ENCODE measurements at regions not wholly inside any gene's neighbourhood (a gene's known extent, or its start where the extent isn't known, plus 50 kb on each side); places are given as distances from the start of the nearest gene placed in this dataset.

DNA sequence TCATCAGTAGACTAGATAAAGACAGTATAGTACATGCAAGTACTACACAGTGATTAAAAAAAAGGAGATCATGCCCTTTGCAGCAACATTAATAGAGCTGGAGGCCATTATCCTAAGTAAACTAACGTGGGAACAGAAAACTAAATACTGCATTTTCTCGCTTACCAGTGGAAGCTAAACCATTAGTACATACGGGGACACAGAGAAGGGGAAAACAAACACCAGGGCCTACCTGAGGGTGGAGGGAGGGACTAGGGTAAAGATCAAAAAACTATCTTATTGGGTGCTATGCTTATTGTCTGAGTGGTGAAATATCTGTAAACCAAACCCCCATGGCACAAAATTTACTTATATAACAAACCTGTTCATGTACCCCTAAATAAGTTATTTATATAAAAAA lies 836.9 kb downstream of the SH3BGRL start:
- TF ChIP-seq, protein P1, sequence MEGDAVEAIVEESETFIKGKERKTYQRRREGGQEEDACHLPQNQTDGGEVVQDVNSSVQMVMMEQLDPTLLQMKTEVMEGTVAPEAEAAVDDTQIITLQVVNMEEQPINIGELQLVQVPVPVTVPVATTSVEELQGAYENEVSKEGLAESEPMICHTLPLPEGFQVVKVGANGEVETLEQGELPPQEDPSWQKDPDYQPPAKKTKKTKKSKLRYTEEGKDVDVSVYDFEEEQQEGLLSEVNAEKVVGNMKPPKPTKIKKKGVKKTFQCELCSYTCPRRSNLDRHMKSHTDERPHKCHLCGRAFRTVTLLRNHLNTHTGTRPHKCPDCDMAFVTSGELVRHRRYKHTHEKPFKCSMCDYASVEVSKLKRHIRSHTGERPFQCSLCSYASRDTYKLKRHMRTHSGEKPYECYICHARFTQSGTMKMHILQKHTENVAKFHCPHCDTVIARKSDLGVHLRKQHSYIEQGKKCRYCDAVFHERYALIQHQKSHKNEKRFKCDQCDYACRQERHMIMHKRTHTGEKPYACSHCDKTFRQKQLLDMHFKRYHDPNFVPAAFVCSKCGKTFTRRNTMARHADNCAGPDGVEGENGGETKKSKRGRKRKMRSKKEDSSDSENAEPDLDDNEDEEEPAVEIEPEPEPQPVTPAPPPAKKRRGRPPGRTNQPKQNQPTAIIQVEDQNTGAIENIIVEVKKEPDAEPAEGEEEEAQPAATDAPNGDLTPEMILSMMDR (IDR thresholded peaks at IDR 0.05; ENCODE audit: poor library complexity, severe bottlenecking) = no peak
- TF ChIP-seq POLR2AphosphoS5 (IDR thresholded peaks at IDR 0.05) (no peak), RAD21 (conservative IDR thresholded peaks at IDR 0.05) (no peak)
